Osteocyte (in vitro differentiated cells): ENCODE measurements at regions not wholly inside any gene's neighbourhood (a gene's known extent, or its start where the extent isn't known, plus 50 kb on each side); places are given as distances from the start of the nearest gene placed in this dataset.

Source experiments
- DNase-seq: peaks from one replicate; pipeline ENCODE4 v3.0.0; 2021; ENCODE audit warnings: mixed read lengths; ENCODE audit not compliant: unreplicated experiment; ENCODE audit errors: extremely low spot score
- H3K27ac Mint-ChIP-seq: one replicate; pipeline ENCODE4 v1.8.0; 2021; ENCODE audit warnings: mild to moderate bottlenecking, mixed read lengths; ENCODE audit not compliant: unreplicated experiment
- H3K27me3 Mint-ChIP-seq: one replicate; pipeline ENCODE4 v1.8.0; 2021; ENCODE audit warnings: mixed read lengths; ENCODE audit not compliant: unreplicated experiment
- H3K36me3 Mint-ChIP-seq: one replicate; pipeline ENCODE4 v1.8.0; 2021; ENCODE audit warnings: mixed read lengths; ENCODE audit not compliant: unreplicated experiment
- H3K4me1 Mint-ChIP-seq: one replicate; pipeline ENCODE4 v1.8.0; 2021; ENCODE audit warnings: mixed read lengths; ENCODE audit not compliant: unreplicated experiment
- H3K4me3 Mint-ChIP-seq: one replicate; pipeline ENCODE4 v1.8.0; 2021; ENCODE audit warnings: mild to moderate bottlenecking, moderate library complexity, mixed read lengths; ENCODE audit not compliant: unreplicated experiment
- H3K9me3 Mint-ChIP-seq: one replicate; pipeline ENCODE4 v1.8.0; 2021; ENCODE audit warnings: mixed read lengths; ENCODE audit not compliant: unreplicated experiment
- CTCF ChIP-seq: fragments of 200-600 bp; sonication (generic); IDR thresholded peaks from 2 replicates; pipeline ENCODE4 v1.5.0; 2021; ENCODE audit warnings: antibody characterized with exemption, mild to moderate bottlenecking, moderate library complexity

GRCh38 chr20:40255365-40255764, 433.7 kb downstream of the MAFB start:
- peaks cover 11% of the 10 kb centered on the region for H3K4me1 Mint-ChIP-seq
- no peak overlapping the region for H3K27ac Mint-ChIP-seq
- no peaks in the 10 kb centered on the region for H3K36me3 Mint-ChIP-seq
- no peak for TF ChIP-seq CTCF
- H3K4me3 Mint-ChIP-seq = no peak overlapping the region
- peaks cover 25% of the 10 kb centered on the region for H3K27me3 Mint-ChIP-seq
- peaks cover 3% of the 10 kb centered on the region for H3K9me3 Mint-ChIP-seq
- DNase-seq = no peak

GRCh38 chr20:40254023-40254772, 434.8 kb downstream of the MAFB start:
- Mint-ChIP-seq H3K27ac (no peak overlapping the region), H3K4me1 (peaks cover 11% of the 10 kb centered on the region), H3K36me3 (no peaks in the 10 kb centered on the region), H3K27me3 (peaks cover 25% of the 10 kb centered on the region), H3K4me3 (no peak overlapping the region), H3K9me3 (peaks cover 3% of the 10 kb centered on the region)
- no peak for TF ChIP-seq CTCF
- no peak for DNase-seq

- Mint-ChIP-seq H3K36me3 (no peaks in the 10 kb centered on the region), H3K4me1 (peaks cover 21% of the 10 kb centered on the region), H3K27me3 (peaks cover 7% of the 10 kb centered on the region), H3K27ac (no peak overlapping the region), H3K9me3 (peaks cover 3% of the 10 kb centered on the region), H3K4me3 (no peak overlapping the region)
- TF ChIP-seq CTCF = peak; percentile 42
- DNase-seq = no peak
Measured at GRCh38 chr20:40251284-40251932, 437.6 kb downstream of the MAFB start.

GRCh38 chr20:40249805-40250204, 439.2 kb downstream of the MAFB start:
- Mint-ChIP-seq H3K9me3 (peaks cover 3% of the 10 kb centered on the region), H3K4me1 (peaks cover 20% of the 10 kb centered on the region), H3K27ac (no peak overlapping the region), H3K27me3 (no peaks in the 10 kb centered on the region), H3K4me3 (no peak overlapping the region), H3K36me3 (no peaks in the 10 kb centered on the region)
- TF ChIP-seq CTCF = no peak
- no peak for DNase-seq

GRCh38 chr20:40245829-40246228, 443.2 kb downstream of the MAFB start:
- no peak for DNase-seq
- Mint-ChIP-seq H3K9me3 (peaks cover under 1% of the 10 kb centered on the region), H3K4me3 (no peak overlapping the region), H3K27ac (no peak overlapping the region), H3K4me1 (peaks cover 20% of the 10 kb centered on the region), H3K27me3 (peaks cover 9% of the 10 kb centered on the region), H3K36me3 (no peaks in the 10 kb centered on the region)
- TF ChIP-seq CTCF = no peak
